SK-N-SH (cell line): ENCODE measurements at regions not wholly inside any gene's neighbourhood (a gene's known extent, or its start where the extent isn't known, plus 50 kb on each side); places are given as distances from the start of the nearest gene placed in this dataset.

Experiments used
- CTCF ChIP-seq: fragments of 200-600 bp; sonication (generic); IDR thresholded peaks from 2 replicates; pipeline ENCODE4 v1.6.1; 2017; ENCODE audit warnings: antibody characterized with exemption, mild to moderate bottlenecking, moderate library complexity
- FOXM1 ChIP-seq: IDR thresholded peaks from 2 replicates; pipeline ENCODE4 v1.4.0; 2012; ENCODE audit warnings: low read depth, mild to moderate bottlenecking
- POLR2AphosphoS5 ChIP-seq: IDR thresholded peaks from 2 replicates; pipeline ENCODE4 v1.6.1; 2012; ENCODE audit warnings: low read depth, low read length
- RFX5 ChIP-seq: IDR thresholded peaks from 2 replicates; pipeline ENCODE4 v1.6.1; 2012; ENCODE audit warnings: mild to moderate bottlenecking, improper control_type of control experiment, low read length
- TEAD4 ChIP-seq: IDR thresholded peaks from 2 replicates; pipeline ENCODE4 v1.4.0; 2012; ENCODE audit warnings: mild to moderate bottlenecking, borderline replicate concordance; ENCODE audit not compliant: insufficient read depth

GRCh38 chr3:154849408-154849807, 230.7 kb upstream of the MME start:
- TF ChIP-seq CTCF (no peak), POLR2AphosphoS5 (no peak), FOXM1 (no peak), TEAD4 (no peak), RFX5 (no peak)
